GM21619 (cell line): ENCODE measurements at regions not wholly inside any gene's neighbourhood (a gene's known extent, or its start where the extent isn't known, plus 50 kb on each side); places are given as distances from the start of the nearest gene placed in this dataset.

ENCODE experiments used
- ATAC-seq: cut with Tn5 transposase; IDR thresholded peaks from one replicate; pipeline ENCODE4 v1.9.1; 2021; ENCODE audit not compliant: unreplicated experiment

GRCh38 chr21:21715266-21715969, 717.2 kb downstream of the NCAM2 start:
- no peak for ATAC-seq

- ATAC-seq: no peak
Observed at GRCh38 chr21:21722731-21723130, 724.5 kb downstream of the NCAM2 start.

- ATAC-seq: no peak
Observed at GRCh38 chr21:21730512-21730911, 732.3 kb downstream of the NCAM2 start.

GRCh38 chr21:21731626-21732025, 733.4 kb downstream of the NCAM2 start:
- no peak for ATAC-seq

GRCh38 chr21:21734088-21734487, 735.9 kb downstream of the NCAM2 start:
- no peak for ATAC-seq

GRCh38 chr21:21737186-21737585, 739.0 kb downstream of the NCAM2 start:
- no peak for ATAC-seq

- no peak for ATAC-seq
Observed at GRCh38 chr21:21740207-21740606, 742.0 kb downstream of the NCAM2 start.

- ATAC-seq: no peak
Observed at GRCh38 chr21:21750124-21750825, 752.1 kb downstream of the NCAM2 start.

GRCh38 chr21:21751286-21751685, 753.1 kb downstream of the NCAM2 start:
- no peak for ATAC-seq

- no peak for ATAC-seq
Observed at GRCh38 chr21:21762855-21763254, 764.6 kb downstream of the NCAM2 start.

GRCh38 chr21:21764281-21764680, 766.1 kb downstream of the NCAM2 start:
- no peak for ATAC-seq

GRCh38 chr21:21767276-21767675, 769.1 kb downstream of the NCAM2 start:
- no peak for ATAC-seq

- ATAC-seq: no peak
Observed at GRCh38 chr21:21788591-21788990, 790.4 kb downstream of the NCAM2 start.

- ATAC-seq: no peak
Observed at GRCh38 chr21:21801921-21802320, 803.7 kb downstream of the NCAM2 start.

GRCh38 chr21:21806711-21807597, 808.7 kb downstream of the NCAM2 start:
- no peak for ATAC-seq

- ATAC-seq: no peak
Observed at GRCh38 chr21:21807598-21807903, 809.3 kb downstream of the NCAM2 start.

GRCh38 chr21:21813289-21813688, 815.1 kb downstream of the NCAM2 start:
- no peak for ATAC-seq

- no peak for ATAC-seq
Observed at GRCh38 chr21:21813934-21814333, 815.7 kb downstream of the NCAM2 start.

- ATAC-seq: no peak
Observed at GRCh38 chr21:21816778-21817177, 818.6 kb downstream of the NCAM2 start.

GRCh38 chr21:21818898-21819297, 820.7 kb downstream of the NCAM2 start:
- no peak for ATAC-seq

GRCh38 chr21:21828130-21828529, 829.9 kb downstream of the NCAM2 start:
- no peak for ATAC-seq

GRCh38 chr21:21831036-21831435, 832.8 kb downstream of the NCAM2 start:
- no peak for ATAC-seq
